SU-DHL-6 (cell line): ENCODE measurements at regions not wholly inside any gene's neighbourhood (a gene's known extent, or its start where the extent isn't known, plus 50 kb on each side); places are given as distances from the start of the nearest gene placed in this dataset.

Experiments used
- H2AFZ ChIP-seq: fragments of 200-600 bp; sonication (generic); 2 replicates; pipeline ENCODE4 v1.6.1; 2014; ENCODE audit warnings: low read depth, mild to moderate bottlenecking, moderate library complexity, mixed read lengths, antibody characterized with exemption, low read length; ENCODE audit not compliant: severe bottlenecking
- H3F3A ChIP-seq: fragments of 200-600 bp; shearing (Covaris generic); 2 replicates; pipeline ENCODE4 v1.6.0; 2016; ENCODE audit warnings: antibody characterized with exemption, mild to moderate bottlenecking; ENCODE audit not compliant: insufficient read depth
- H3K27ac ChIP-seq: fragments of 200-600 bp; sonication (generic); 2 replicates; pipeline ENCODE4 v1.5.1; 2016; ENCODE audit warnings: low read depth, mild to moderate bottlenecking, low read length, moderate library complexity, mixed read lengths
- H3K27me3 ChIP-seq: fragments of 200-600 bp; sonication (generic), shearing (Covaris generic); 2 replicates; pipeline ENCODE4 v1.6.0; 2014; ENCODE audit warnings: mild to moderate bottlenecking, low read length
- H3K36me3 ChIP-seq: fragments of 200-600 bp; sonication (generic); 2 replicates; pipeline ENCODE4 v1.6.1; 2014; ENCODE audit warnings: mild to moderate bottlenecking, low read length, mixed read lengths
- H3K4me2 ChIP-seq: fragments of 300-600, 200-600 bp; shearing (Covaris generic), sonication (generic); 2 replicates; pipeline ENCODE4 v1.6.0; 2014; ENCODE audit warnings: low read length, low read depth, mild to moderate bottlenecking; ENCODE audit not compliant: poor library complexity, severe bottlenecking
- H3K4me3 ChIP-seq: fragments of 200-600 bp; sonication (generic); 2 replicates; pipeline ENCODE4 v1.5.1; 2014; ENCODE audit warnings: antibody characterized with exemption, low read length, mild to moderate bottlenecking, mixed read lengths; ENCODE audit not compliant: insufficient read depth, poor library complexity, severe bottlenecking
- H3K79me2 ChIP-seq: fragments of 200-600 bp; sonication (generic); 2 replicates; pipeline ENCODE4 v1.6.1; 2014; ENCODE audit warnings: mild to moderate bottlenecking, low read length, moderate library complexity; ENCODE audit not compliant: insufficient read depth
- H3K9ac ChIP-seq: fragments of 200-600 bp; sonication (generic); 2 replicates; pipeline ENCODE4 v1.7.0; 2014; ENCODE audit warnings: mild to moderate bottlenecking, low read length
- H3K9me2 ChIP-seq: fragments of 200-600 bp; sonication (generic); replicated peaks from 2 replicates; pipeline ENCODE4 v1.6.1; 2014; ENCODE audit warnings: low read length; ENCODE audit not compliant: insufficient read depth
- H3K9me3 ChIP-seq: fragments of 200-600 bp; sonication (generic); 2 replicates; pipeline ENCODE4 v1.6.1; 2014; ENCODE audit warnings: low read length, mixed read lengths; ENCODE audit not compliant: insufficient read depth
- H4K20me1 ChIP-seq: fragments of 200-600 bp; sonication (generic); 2 replicates; pipeline ENCODE4 v1.6.1; 2014; ENCODE audit warnings: low read depth, mild to moderate bottlenecking, antibody characterized with exemption, low read length, moderate library complexity, mixed read lengths
- CTCF ChIP-seq: fragments of 200-600 bp; sonication (generic); IDR thresholded peaks from one replicate; pipeline ENCODE4 v1.5.1; 2017; ENCODE audit warnings: antibody characterized with exemption, mild to moderate bottlenecking, low read length, moderate library complexity; ENCODE audit not compliant: insufficient read depth, poor library complexity, severe bottlenecking
- EZH2phosphoT487 ChIP-seq: fragments of 200-600 bp; sonication (generic), shearing (Covaris generic); conservative IDR thresholded peaks from 2 replicates; pipeline ENCODE4 v1.6.1; 2018; ENCODE audit warnings: mild to moderate bottlenecking, antibody characterized with exemption, low read length, moderate library complexity, mixed read lengths

- Histone ChIP-seq H3K4me3 (no peak overlapping the region), H3K79me2 (no peaks in the 10 kb centered on the region), H3K9ac (no peak overlapping the region), H3K9me3 (no peaks in the 10 kb centered on the region), H3K27ac (no peak overlapping the region), H3K9me2 (no peaks in the 10 kb centered on the region), H3F3A (peaks cover 13% of the 10 kb centered on the region), H2AFZ (no peak overlapping the region), H3K4me2 (no peak overlapping the region), H3K36me3 (no peaks in the 10 kb centered on the region), H3K27me3 (no peaks in the 10 kb centered on the region), H4K20me1 (no peaks in the 10 kb centered on the region)
- no peak for TF ChIP-seq EZH2phosphoT487
- TF ChIP-seq CTCF: no peak
These were observed 51.0 kb upstream of the RCBTB2 start for GRCh38 chr13:48583859-48584311.

GRCh38 chr13:48585456-48585840 lies 52.6 kb upstream of the RCBTB2 start:
- no peaks in the 10 kb centered on the region for H3K9me2 ChIP-seq
- H3K4me2 ChIP-seq: no peak overlapping the region
- H3K27ac ChIP-seq: no peak overlapping the region

GRCh38 chr13:48586591-48587103 lies 53.8 kb upstream of the RCBTB2 start:
- Histone ChIP-seq H3K9me3 (no peaks in the 10 kb centered on the region), H3K9me2 (no peaks in the 10 kb centered on the region), H3K27ac (no peak overlapping the region), H4K20me1 (no peaks in the 10 kb centered on the region), H3K79me2 (no peaks in the 10 kb centered on the region), H3F3A (no peaks in the 10 kb centered on the region), H2AFZ (peak overlapping the region; percentile 64), H3K9ac (peak overlapping the region; percentile 23; the same call in 1 of the 2 replicates), H3K4me2 (peak overlapping the region; percentile 27), H3K4me3 (no peak overlapping the region), H3K36me3 (no peaks in the 10 kb centered on the region), H3K27me3 (no peaks in the 10 kb centered on the region)
- TF ChIP-seq EZH2phosphoT487 (no peak), CTCF (no peak)

More at GRCh38 chr13:48585456-48585840, 52.6 kb upstream of the RCBTB2 start:
- H3K79me2 ChIP-seq: no peaks in the 10 kb centered on the region
- H3K27me3 ChIP-seq: no peaks in the 10 kb centered on the region
- no peaks in the 10 kb centered on the region for H3K9me3 ChIP-seq
- H3K9ac ChIP-seq: no peak overlapping the region
- TF ChIP-seq CTCF (no peak), EZH2phosphoT487 (no peak)
- no peak overlapping the region for H2AFZ ChIP-seq
- no peaks in the 10 kb centered on the region for H3F3A ChIP-seq
- no peaks in the 10 kb centered on the region for H3K36me3 ChIP-seq
- no peak overlapping the region for H3K4me3 ChIP-seq
- no peaks in the 10 kb centered on the region for H4K20me1 ChIP-seq
